HG03558 (cell line): ENCODE measurements at regions not wholly inside any gene's neighbourhood (a gene's known extent, or its start where the extent isn't known, plus 50 kb on each side); places are given as distances from the start of the nearest gene placed in this dataset.

Experiments used
- ATAC-seq: cut with Tn5 transposase; IDR thresholded peaks from one replicate; pipeline ENCODE4 v1.9.1; 2021; ENCODE audit warnings: moderate number of reproducible peaks; ENCODE audit not compliant: unreplicated experiment; ENCODE audit errors: extremely low read depth

DNA sequence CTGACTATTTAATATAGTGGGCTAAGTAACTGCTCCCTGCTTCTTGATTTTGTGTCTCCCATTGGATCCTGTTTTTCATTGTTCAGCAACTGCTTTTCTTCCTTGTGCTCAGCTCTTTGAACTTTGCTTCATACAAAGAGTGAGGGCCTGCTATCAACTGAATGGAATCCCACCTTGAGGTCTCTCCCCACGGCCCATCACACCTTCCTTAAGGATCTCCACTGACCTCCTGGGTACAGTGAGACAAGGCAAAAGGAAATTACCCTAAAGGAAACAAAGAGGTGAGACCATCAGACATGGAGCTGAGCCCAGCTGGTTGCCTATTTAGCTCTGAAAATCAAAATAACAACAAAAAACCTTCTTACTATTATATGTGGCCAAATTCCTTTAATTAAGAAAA lies 91.3 kb upstream of the RPL34 start:
- no peak for ATAC-seq

DNA sequence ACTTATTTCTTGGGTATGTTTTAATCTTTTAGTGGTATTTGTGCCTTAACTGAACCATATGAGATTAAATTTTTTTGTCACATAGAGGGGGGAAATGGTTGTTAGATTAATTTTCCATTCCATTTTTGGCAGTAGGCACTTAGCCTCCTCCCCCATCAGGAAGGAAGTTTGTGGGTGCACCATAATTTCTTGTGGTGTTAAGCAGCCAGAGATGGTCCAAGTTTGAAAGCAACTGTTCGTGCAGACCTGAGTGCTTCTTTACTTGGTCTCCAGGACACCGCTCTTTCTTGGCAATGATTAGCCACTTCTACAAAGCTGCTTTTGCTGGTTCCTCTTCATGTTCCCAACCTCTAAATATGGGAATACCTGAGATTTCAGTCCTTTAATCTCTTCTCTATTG lies 92.7 kb upstream of the RPL34 start:
- ATAC-seq = no peak

DNA sequence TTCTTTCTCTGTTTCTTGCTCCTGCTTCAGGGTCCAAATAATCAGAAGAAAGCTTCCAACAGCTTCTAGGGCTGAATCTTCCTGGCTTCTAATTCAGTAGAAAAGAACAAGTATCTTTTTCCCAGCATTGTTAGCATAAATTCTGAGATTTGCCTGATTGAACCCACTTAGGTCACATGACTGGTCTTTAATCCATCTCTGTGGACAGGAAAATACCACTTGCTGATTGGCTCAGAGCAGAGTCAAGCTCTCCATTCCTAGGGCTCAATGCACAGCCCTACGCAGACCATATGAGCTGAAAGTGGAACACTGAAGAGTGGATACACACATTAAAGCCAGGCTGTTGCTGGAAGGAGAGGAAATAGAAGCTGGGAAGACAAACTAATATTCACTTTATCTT lies 99.6 kb upstream of the RPL34 start:
- ATAC-seq = no peak

DNA sequence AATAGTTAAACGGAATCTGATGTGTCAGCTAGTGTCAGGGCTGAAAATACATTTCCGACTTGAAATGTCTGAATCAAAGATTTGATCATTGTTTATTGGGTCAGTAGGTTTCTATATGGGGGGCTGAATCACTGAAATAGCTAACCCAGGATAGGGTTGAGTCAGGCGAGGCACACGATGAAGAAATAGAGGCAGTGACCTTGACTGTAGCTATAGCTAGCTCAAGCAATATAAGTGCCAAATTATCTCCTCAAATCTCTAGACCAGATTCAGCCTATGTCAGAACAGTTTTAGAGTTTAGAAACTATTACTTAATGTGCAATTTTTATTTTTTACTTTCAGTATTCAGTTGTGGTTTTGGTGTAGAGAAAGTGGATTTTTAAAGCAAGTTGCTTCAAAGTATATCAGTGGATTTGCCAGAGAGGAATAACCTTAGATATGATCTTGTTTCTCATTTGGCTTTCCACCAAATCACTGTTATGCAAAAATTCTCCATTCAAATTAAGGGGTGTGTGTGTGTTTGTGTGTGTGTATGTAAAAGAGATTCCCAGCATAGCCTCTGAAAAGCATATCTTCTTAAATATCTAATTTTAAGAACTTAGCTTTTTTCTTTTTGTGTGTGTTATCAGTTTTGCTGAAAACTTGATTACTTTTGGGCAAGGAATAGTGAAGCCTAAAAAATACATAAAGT lies 100.3 kb upstream of the RPL34 start:
- no peak for ATAC-seq

DNA sequence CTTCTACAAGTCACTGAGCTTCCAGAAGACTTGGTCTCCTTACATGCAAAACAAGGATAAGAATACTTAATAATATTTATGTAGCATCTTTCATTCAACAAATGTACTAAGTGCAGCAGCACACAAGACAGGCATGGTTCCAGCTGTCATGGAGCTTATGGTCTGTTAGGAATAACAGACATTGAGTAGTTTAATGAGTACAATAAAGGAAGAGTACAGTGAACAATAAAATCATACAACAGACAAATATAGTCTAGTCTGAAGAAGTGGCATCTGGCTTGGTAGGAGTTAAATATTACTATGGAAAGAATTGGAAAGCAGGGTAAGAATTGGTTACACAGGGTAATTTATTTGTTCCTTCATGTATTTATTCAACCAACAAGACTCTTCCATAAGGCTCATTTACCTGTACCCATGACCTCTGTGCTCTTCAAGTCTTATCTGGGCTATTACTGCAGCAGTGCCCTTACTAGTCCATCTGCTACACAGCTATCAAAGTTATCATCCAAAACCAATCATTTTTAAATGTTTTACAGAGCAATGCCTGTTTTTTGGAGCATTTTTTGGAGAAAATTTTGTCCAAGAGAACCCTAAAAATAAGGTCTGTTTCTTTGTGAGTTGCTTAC lies 101.1 kb upstream of the RPL34 start:
- ATAC-seq = no peak

DNA sequence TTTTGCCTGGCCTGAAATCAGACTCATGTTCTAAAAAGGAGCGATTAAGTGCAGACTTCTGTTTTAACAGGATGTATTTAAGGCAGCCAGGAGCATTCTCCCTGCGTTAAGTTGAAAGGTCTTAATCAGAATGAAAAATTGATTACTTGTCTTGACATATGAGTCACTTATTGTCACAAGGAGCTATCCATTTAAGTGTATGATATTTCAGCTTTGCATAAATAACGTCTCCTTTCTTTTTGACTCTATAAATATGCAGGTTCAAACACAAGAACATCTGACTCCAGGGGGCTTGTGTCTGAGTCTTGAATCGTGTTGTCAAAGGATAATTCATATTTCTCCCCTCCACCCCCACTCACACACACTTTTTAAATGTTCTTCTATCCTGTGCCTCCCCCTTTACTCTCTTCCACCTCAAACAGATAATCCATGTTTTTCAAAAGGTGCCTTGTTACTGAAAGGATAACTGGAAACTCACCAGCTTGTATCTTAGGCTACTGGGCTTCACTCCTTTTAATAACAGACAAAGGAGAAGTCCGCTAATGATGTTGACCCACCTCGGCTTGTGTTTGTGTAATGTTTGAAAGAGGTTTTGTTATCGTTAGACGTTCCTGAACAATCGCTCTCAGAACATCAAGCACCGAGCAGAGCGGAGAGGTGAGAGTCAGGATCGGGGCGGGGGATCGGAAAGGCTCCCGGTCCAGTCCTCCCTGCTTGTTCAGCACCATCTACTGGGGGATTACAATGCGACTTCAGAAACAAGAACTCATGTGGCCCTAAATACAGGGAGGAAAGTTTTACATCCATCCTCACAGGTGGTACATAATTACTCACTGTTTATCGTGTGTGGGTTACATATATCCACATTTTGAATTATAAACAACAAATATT lies 107.5 kb upstream of the RPL34 start:
- no peak for ATAC-seq

DNA sequence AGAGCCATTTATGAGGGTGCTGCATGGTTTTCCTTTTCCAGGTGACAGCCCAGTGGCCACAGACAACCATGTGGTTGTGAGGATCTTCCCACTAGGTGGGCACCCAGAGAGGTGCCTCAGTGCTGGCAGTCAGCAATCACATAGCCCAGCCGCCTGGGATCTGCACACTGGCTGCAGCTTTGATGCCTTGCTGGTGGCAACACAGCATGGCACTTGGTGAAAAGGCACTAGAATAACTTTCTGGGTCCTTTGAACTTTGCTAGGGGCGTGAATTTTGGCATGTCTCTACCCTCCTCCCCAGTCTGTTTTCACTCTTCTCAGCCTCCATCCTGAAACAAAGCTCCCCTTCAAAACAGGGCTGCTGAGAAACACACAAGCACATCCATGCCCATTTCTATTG lies 108.8 kb upstream of the RPL34 start:
- no peak for ATAC-seq

DNA sequence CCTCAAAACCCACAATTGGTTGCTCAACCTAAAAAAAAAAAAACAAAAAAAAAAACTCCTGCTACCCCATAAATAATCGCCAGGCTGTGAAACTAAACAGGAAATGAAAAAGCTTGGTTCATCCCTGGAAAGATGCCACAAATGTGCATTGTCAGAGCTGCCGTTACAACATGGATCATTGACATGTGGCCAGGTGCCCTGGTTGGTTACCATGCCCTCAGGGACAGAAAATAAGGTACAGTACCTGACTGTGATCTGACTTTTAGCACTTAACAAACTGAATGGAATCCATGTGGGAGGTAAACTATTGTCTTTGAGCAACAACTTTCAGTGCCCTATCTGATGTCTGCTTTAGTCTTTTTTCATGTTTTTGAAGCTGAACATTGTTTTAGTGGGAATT lies 118.0 kb upstream of the RPL34 start:
- ATAC-seq = no peak

DNA sequence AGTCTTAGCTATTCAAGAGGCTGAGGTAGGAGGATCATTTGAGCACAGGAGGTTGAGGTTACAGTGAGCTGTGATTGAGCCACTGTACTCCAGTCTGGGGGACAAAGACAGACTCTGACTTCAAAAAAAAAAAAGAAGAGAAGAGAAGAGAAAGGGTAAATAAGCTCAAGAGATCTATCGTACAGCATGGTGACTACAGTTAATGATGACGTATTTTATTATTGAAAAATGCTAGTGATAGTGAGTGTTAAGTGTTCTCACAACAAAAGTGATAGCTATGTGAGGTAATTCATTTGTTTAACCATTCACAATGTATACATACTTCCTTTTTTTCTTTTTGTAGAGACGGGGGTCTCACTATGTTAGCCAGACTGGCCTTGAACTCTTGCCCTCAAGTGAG lies 121.5 kb upstream of the RPL34 start:
- no peak for ATAC-seq

DNA sequence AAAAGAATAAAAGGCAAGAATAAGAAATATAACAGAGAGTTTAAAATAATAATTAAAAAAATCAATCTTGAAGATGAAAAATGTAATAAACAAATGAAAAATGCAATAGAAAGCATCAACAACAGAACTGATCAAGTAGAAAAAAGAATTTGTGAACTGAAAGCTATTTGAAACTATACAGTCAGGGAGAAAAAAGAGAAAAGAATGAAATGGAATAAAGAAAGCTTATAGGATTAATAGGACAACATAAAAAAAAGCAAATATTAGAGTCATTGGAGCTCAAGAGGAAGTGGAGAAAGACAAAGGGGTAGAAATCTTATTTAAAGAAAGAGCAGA lies 126.8 kb upstream of the RPL34 start:
- no peak for ATAC-seq

DNA sequence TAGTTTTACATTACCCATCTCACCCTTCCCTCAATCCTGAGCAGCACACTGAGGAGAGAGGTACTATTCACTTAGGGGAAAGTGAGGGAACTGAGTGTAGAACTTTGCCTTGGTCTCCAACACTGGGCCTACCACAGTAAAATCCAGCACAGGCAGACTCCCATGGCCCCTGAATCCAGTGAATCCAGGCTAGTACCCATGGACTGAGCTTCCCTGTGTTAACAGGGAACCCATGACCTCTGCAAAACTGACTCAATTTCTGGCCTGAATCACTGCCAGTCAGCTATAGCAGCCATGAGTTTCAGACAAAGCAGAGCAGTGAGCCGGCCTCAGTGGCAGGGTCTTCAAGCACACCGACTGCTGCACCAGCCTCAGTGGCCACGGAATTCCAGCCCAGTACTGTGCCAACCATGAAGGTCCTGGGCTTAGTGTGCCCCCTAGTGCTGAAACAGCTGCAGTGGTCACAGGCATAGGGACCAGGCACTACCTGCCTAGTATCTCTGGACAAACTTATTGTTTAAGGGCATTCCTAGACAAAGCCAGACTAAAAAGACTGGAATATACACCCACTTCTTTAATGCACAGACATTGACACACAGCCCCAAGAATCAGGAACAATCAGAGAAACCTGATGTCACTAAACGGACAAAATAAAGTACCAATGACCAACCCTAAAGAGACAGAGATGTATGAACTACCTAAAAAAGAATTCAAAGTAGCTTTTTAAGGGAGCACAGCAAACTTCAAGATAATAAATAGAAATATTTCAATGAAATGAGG lies 127.4 kb upstream of the RPL34 start:
- no peak for ATAC-seq

DNA sequence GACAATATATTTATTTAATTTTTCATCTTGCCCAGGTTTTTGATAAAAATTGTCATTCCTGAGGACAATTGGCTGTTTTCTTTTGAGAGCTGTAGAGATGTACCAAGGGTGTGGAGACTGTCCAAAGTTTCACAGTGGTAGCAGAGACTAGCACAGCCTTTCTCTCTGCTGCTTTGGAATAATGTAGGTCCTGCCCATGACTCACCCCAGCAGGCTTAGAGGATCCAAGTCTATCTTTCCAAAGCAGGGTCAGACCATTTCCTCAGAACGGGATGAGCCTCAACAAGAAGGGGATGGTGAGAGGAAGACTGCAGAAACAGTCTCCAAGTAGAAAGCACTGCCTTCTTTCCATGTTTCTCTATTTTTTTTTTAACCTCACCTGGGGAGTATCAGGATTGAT lies 131.5 kb upstream of the RPL34 start:
- ATAC-seq = no peak

DNA sequence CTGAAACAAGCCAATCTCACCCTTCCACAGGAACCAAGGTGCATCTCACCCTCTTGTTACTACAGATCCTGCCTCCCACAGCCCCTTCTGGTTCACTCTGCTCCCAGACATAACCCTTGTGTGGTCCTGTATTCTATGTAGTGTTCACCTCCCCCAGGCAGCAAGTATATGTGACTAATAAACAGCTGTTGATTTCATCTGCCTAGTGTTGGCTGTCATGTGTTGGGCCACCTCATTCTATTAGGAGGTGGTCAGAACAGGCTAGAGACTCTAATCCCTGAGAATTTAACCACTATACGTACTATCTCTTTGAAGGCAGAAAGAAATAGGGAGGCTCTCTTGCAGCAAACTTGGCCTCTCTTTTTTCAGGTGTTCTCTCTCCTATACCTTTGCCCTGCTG lies 134.3 kb upstream of the RPL34 start:
- no peak for ATAC-seq

DNA sequence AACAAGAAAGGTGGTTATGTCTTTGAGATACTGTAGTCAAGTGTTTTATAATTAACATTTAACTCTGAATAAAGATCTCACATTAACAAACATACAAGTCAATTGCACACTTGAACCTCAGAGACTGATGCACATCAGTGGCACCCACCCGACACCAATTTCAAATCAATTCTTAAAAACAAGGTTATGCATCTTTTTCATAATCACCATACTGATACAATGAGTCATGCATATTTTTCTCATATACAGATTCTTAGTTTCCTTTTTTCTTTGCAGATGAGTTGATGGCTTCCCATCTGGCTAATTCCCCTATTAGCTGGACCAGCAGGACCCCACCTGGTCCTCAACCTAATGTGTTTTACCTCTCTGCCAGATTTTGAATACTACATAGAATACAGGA lies 136.2 kb upstream of the RPL34 start:
- no peak for ATAC-seq

DNA sequence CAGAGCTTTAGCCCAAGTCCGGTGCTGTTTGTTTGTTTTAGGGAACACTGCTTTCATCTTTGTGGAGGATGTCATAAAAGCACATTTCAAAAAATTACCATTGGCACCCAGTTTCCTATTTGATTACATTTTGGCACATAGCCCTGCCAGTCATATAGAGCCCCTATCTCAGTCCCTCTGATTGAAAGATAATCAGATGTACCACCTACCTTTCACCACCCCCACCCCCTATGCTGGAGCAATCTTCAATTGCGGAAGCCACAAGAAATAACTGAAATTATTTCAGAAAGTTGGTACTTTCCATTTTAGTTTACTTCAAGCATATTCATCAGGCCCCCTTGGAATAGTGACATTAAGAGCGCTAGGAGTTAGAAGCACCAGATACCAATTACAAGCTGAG lies 136.7 kb upstream of the RPL34 start:
- no peak for ATAC-seq

DNA sequence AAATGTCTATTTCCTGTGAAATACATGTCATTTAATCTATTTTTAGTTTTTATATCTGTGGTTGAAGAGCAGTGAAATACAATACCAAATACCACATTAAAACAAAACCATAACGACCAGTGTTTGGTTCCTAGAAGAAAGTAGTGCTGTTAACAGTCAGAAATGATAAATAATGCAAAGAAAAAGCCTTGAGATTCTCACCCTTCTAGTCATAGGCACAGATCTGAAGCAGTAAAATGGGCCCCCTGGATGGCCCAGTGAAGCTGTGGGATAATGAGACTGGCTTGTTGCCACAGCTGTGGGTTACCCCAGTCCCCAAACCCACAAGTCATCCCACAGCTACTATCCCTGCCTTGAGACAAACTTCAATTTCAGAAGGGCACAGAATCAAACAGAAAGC lies 137.3 kb upstream of the RPL34 start:
- no peak for ATAC-seq

DNA sequence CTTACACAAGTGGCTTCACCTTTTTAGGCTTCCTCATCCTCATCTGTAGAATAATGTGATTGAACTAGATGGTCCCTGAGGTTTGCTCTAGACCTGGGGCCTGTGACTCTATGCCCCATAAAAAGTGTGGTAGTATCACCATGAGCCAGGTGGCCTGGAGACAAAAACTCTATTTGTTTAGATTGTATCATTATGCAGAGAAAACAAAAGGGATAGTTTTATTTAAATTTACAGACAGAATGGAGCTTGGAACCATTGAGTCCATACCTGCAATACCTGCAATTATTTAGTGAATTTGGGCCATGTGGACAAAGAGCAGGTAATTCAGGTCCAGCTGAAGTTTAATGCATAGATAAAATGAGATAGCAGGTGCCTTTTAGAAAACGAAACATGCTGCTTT lies 139.5 kb upstream of the RPL34 start:
- no peak for ATAC-seq

DNA sequence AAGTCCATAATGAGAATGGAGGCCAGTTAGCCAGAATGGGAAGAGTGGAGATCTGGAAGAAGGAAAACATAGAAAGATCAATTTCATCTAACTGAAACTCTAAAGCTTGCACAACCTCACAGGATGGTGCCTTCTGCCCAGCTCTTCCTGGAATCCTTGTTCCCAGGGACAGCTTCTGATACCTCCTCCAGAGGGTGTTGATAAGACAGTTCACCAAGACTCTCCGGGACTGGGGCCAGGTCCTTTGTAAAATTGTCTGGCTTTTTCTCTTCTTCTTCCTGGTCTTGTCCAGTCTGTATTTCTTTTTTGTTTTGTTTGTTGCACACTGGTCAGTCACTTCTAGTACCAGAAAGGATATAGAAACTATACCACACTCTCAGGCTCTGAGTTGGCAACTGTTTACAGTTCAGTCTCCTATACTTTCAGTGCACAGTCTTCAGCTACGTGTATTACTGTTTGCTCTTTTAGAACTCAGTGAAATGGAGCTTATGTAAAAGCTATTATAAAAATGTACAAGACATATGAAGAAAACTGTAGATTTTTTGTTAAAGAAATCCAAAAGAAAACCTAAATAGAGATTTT lies 142.8 kb upstream of the RPL34 start:
- ATAC-seq = no peak

DNA sequence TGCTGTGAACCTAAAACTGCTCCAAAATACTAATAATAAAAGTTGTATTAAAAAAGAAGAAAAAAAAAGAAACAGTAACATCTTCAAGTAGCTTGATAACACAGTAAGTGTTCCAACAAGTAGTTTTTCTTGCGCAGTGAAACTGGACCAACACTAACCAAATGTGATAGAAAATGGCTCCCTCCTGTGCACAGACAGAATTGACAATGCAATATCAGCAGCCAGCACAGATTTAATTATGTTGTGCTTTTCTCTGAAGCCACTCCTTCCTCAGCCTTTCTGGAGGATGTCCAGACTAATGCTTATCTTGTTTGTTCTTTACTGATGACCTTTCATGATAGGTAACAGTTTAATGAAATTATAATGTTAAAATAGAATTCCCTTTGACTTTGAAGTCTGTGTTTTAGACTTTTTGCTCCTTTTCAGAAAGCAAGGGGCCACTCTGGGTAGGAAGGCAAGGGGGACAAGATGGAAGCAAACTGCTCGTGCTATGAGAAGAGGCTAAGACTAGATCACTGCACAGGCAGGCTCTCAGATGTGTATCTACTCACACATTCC lies 147.1 kb upstream of the RPL34 start:
- ATAC-seq = no peak
